HCT116 (cell line): ENCODE measurements at regions not wholly inside any gene's neighbourhood (a gene's known extent, or its start where the extent isn't known, plus 50 kb on each side); places are given as distances from the start of the nearest gene placed in this dataset.

ENCODE experiments used
- ATAC-seq: fragments of 200-7000 bp; cut with Tn5 transposase; 2 replicates; pipeline ENCODE4 v1.9.1; 2020; ENCODE audit warnings: mild to moderate bottlenecking, moderate library complexity
- BruUV-seq: library from RNA; stranded (reverse); fragments of 400-500 nt; replicated peaks from 2 replicates; lab custom pipeline; 2021; lab: Mats Ljungman, UMichigan
- CTCF ChIA-PET: fragments of 300-600 bp; sonication (Branson Sonifier 250); formaldehyde crosslinking; loops from one replicate; lab custom pipeline; 2021; ENCODE audit warnings: antibody characterized with exemption; lab: Charles Lee
- POLR2A ChIA-PET: fragments of 300-600, 350-600 bp; sonication (Branson Sonifier 250); formaldehyde crosslinking; loops from one replicate; lab custom pipeline; 2021; ENCODE audit warnings: antibody characterized with exemption; lab: Charles Lee
- RAD21 ChIA-PET, 2 experiments: fragments of 300-600 bp; sonication (Branson Sonifier 250); formaldehyde crosslinking; loops; one replicate each; lab custom pipeline; 2023; ENCODE audit warnings: low total read pairs in 2 of 2; ENCODE audit not compliant: uncharacterized antibody in 2 of 2, unreplicated experiment in 2 of 2, low non-redundant PET in 1 of 2; lab: Charles Lee
- DNase-seq: peaks from one replicate; pipeline ENCODE4 v3.0.0-alpha.2; 2010; ENCODE audit warnings: low read depth, low spot score
- H2AFZ ChIP-seq: fragments of 200-600 bp; shearing (Covaris generic), sonication (generic); 2 replicates; pipeline ENCODE4 v1.6.1; 2017; ENCODE audit warnings: low read depth, mixed run types, mixed read lengths, antibody characterized with exemption, low read length; ENCODE audit not compliant: poor library complexity, severe bottlenecking
- H3K27ac ChIP-seq: 2 replicates; pipeline ENCODE4 v1.5.1; 2012; ENCODE audit warnings: low read depth, low read length
- H3K27me3 ChIP-seq: fragments of 200-600 bp; sonication (generic); 2 replicates; pipeline ENCODE4 v1.6.1; 2016; ENCODE audit warnings: mixed run types, low read length, mixed read lengths; ENCODE audit not compliant: insufficient read depth
- H3K36me3 ChIP-seq, 2 experiments: fragments of 200-500 bp in 1 of 2; fragments of 200-600 bp in 1 of 2; sonication (Bioruptor generic) in 1 of 2; sonication (generic) in 1 of 2; 2 replicates each; pipeline versions ENCODE4 v1.5.1 to v1.6.1; 2014 to 2016; ENCODE audit warnings: low read length in 2 of 2, inconsistent platforms in 1 of 2, mixed read lengths in 1 of 2, mixed run types in 1 of 2; ENCODE audit not compliant: insufficient read depth in 2 of 2, control insufficient read depth in 1 of 2
- H3K4me1 ChIP-seq, 2 experiments: fragments of 200-600 bp in 1 of 2; sonication (generic) in 1 of 2; 2 replicates each; pipeline versions ENCODE4 v1.5.1 to v1.6.1; 2012 to 2017; ENCODE audit warnings: low read length in 2 of 2, inconsistent platforms in 1 of 2, mild to moderate bottlenecking in 1 of 2, mixed read lengths in 1 of 2, mixed run types in 1 of 2, moderate library complexity in 1 of 2; ENCODE audit not compliant: insufficient read depth in 2 of 2, control insufficient read depth in 1 of 2
- H3K4me2 ChIP-seq: fragments of 200-600 bp; sonication (generic); 2 replicates; pipeline ENCODE4 v1.6.1; 2017; ENCODE audit warnings: mixed run types, low read length, mixed read lengths
- H3K4me3 ChIP-seq, 2 experiments: fragments of 200-600 bp in 1 of 2; sonication (generic) in 1 of 2; replicated peaks in 1 of 2; 2 replicates each; pipeline ENCODE4 v1.5.1; 2011 to 2016; ENCODE audit warnings: low read length in 2 of 2, control low read depth in 1 of 2, low read depth in 1 of 2, mild to moderate bottlenecking in 1 of 2, mixed read lengths in 1 of 2, mixed run types in 1 of 2
- H3K79me2 ChIP-seq: fragments of 200-600 bp; sonication (generic); 2 replicates; pipeline ENCODE4 v1.6.1; 2017; ENCODE audit warnings: mild to moderate bottlenecking, mixed run types, low read length, moderate library complexity, mixed read lengths; ENCODE audit not compliant: insufficient read depth
- H3K9ac ChIP-seq: fragments of 200-600 bp; sonication (generic); 2 replicates; pipeline ENCODE4 v1.6.1; 2016; ENCODE audit warnings: low read length, mixed read lengths
- H3K9me2 ChIP-seq: fragments of 200-600 bp; sonication (generic), shearing (Covaris generic); 2 replicates; pipeline ENCODE4 v1.6.1; 2017; ENCODE audit warnings: mixed run types, mild to moderate bottlenecking, moderate library complexity; ENCODE audit not compliant: insufficient read depth
- H3K9me3 ChIP-seq, 2 experiments: fragments of 200-500 bp in 1 of 2; fragments of 200-600 bp in 1 of 2; sonication (Bioruptor generic) in 1 of 2; sonication (generic) in 1 of 2; 2 replicates each; pipeline ENCODE4 v1.6.1; 2014 to 2017; ENCODE audit warnings: low read length in 2 of 2, mixed read lengths in 2 of 2, inconsistent platforms in 1 of 2, low read depth in 1 of 2, mild to moderate bottlenecking in 1 of 2, mixed run types in 1 of 2, moderate library complexity in 1 of 2; ENCODE audit not compliant: control insufficient read depth in 1 of 2, insufficient read depth in 1 of 2
- H4K20me1 ChIP-seq: fragments of 200-600 bp; sonication (generic), shearing (Covaris generic); 2 replicates; pipeline ENCODE4 v1.6.1; 2017; ENCODE audit warnings: mixed run types, mild to moderate bottlenecking, moderate library complexity; ENCODE audit not compliant: insufficient read depth
- CTCF ChIP-seq, 3 experiments: fragments of 200-600 bp in 1 of 3; sonication (generic) in 1 of 3; IDR thresholded peaks in 2 of 3; conservative IDR thresholded peaks in 1 of 3; 2 replicates each; pipeline ENCODE4 v1.5.1; 2012 to 2017; ENCODE audit warnings: low read depth in 2 of 3, low read length in 2 of 3, antibody characterized with exemption in 1 of 3, borderline replicate concordance in 1 of 3, control low read depth in 1 of 3, mild to moderate bottlenecking in 1 of 3, mixed read lengths in 1 of 3, mixed run types in 1 of 3, moderate library complexity in 1 of 3; ENCODE audit not compliant: insufficient read depth in 1 of 3
- EGR1 ChIP-seq: IDR thresholded peaks from 2 replicates; pipeline ENCODE4 v1.6.1; 2012; ENCODE audit warnings: low read depth
- RAD21 ChIP-seq: IDR thresholded peaks from 2 replicates; pipeline ENCODE4 v1.6.1; 2012; ENCODE audit warnings: low read depth, mild to moderate bottlenecking
- REST ChIP-seq: IDR thresholded peaks from 2 replicates; pipeline ENCODE4 v1.6.1; 2012; ENCODE audit warnings: low read depth
- TCF7L2 ChIP-seq: IDR thresholded peaks from 2 replicates; pipeline ENCODE4 v1.7.0; 2011; ENCODE audit warnings: borderline replicate concordance, inconsistent platforms; ENCODE audit not compliant: insufficient read depth, insufficient read length; ENCODE audit errors: extremely low read depth
- ZBTB33 ChIP-seq: IDR thresholded peaks from 2 replicates; pipeline ENCODE4 v1.6.1; 2011; ENCODE audit warnings: mild to moderate bottlenecking, low read length, moderate library complexity; ENCODE audit not compliant: insufficient replicate concordance; ENCODE audit errors: extremely low read depth
- ZNF274 ChIP-seq: fragments of 200-500 bp; sonication (Bioruptor generic); IDR thresholded peaks from 2 replicates; pipeline ENCODE4 v1.6.1; 2014; ENCODE audit warnings: mild to moderate bottlenecking, low read depth, low read length, inconsistent platforms
- intact Hi-C: fragments of 100-400 bp; cut with micrococcal nuclease; formaldehyde crosslinking; loops from 2 replicates; pipeline ENCODE4 v1.10.0; 2022

- H3K36me3 ChIP-seq, result no peaks in the 10 kb centered on the region
- no peak overlapping the region for H3K4me2 ChIP-seq
- RAD21 ChIA-PET, result no interaction called here
- no TSS peak for BruUV-seq
- TF ChIP-seq EGR1, result no peak
- TF ChIP-seq ZBTB33, result no peak
- TF ChIP-seq REST, result no peak
- TF ChIP-seq ZNF274, result no peak
- no peak for TF ChIP-seq TCF7L2
- 0 out of 6 replicates have a peak, but pooled peaks have one; percentile 2 to 9 (median 7) for TF ChIP-seq CTCF (IDR thresholded peaks at IDR 0.05 in 2 of 3, conservative IDR thresholded peaks at IDR 0.05 in 1 of 3; ENCODE audit: borderline replicate concordance in 1 of 3, insufficient read depth in 1 of 3, low read depth in 2 of 3, low read length in 2 of 3)
- TF ChIP-seq RAD21, result 0 out of 2 replicates have a peak, but pooled peaks have one; percentile 24
- DNase-seq (no peak), ATAC-seq (no peak)
- H3K9me2 ChIP-seq, result no peaks in the 10 kb centered on the region
- no peak overlapping the region for H3K4me3 ChIP-seq
- H3K9ac ChIP-seq, result no peak overlapping the region
- intact Hi-C loops, result no loop called here
- H3K79me2 ChIP-seq, result no peaks in the 10 kb centered on the region
- H3K27ac ChIP-seq, result no peak overlapping the region
- POLR2A ChIA-PET, result no interaction called here
- no peaks in the 10 kb centered on the region for H3K4me1 ChIP-seq
- H3K9me3 ChIP-seq, result no peaks in the 10 kb centered on the region
- no peaks in the 10 kb centered on the region for H4K20me1 ChIP-seq
- H2AFZ ChIP-seq, result no peak overlapping the region
- CTCF ChIA-PET, result interaction anchor here (0.7 to 1.0 kb wide), 2 partner anchors 123 to 952 kb away, joined by 3 to 4 read pairs; no protein-coding TSS in a partner anchor
- no peaks in the 10 kb centered on the region for H3K27me3 ChIP-seq
Observed at GRCh38 chr5:143700994-143701393, 111.0 kb upstream of the HMHB1 start.
